Adrenal gland (tissue), 5 donors: ENCODE measurements at regions not wholly inside any gene's neighbourhood (a gene's known extent, or its start where the extent isn't known, plus 50 kb on each side); places are given as distances from the start of the nearest gene placed in this dataset.

ENCODE experiments used
- CTCF ChIP-seq, 6 experiments: fragments of 450-650 bp in 4 of 6; fragments of 200-600 bp in 2 of 6; sonication (generic) in 1 of 6; IDR thresholded peaks; 1 replicate in 5 of 6; 2 replicates in 1 of 6; pipeline versions ENCODE4 v1.5.1 to v1.8.0; 2016 to 2021; ENCODE audit warnings: antibody characterized with exemption in 6 of 6, mild to moderate bottlenecking in 2 of 6, moderate library complexity in 1 of 6
- POLR2A ChIP-seq, 2 donors: fragments of 450-650 bp; IDR thresholded peaks; one replicate each; pipeline ENCODE4 v1.6.1; 2017; ENCODE audit warnings: antibody characterized with exemption in 2 of 2, mild to moderate bottlenecking in 2 of 2, moderate library complexity in 1 of 2
- donor health status: DM: no; HTN: no; CAD: no.

- TF ChIP-seq CTCF (IDR thresholded peaks at IDR 0.05) (no peak), POLR2A (IDR thresholded peaks at IDR 0.05) (no peak)
Measured at GRCh38 chr9:115495836-115496235, 377.9 kb upstream of the TNC start.
